Stomach (tissue), 4 donors: ENCODE measurements at regions not wholly inside any gene's neighbourhood (a gene's known extent, or its start where the extent isn't known, plus 50 kb on each side); places are given as distances from the start of the nearest gene placed in this dataset.

Source experiments
- CTCF ChIP-seq, 7 experiments: fragments of 450-650 bp in 4 of 7; fragments of 200-600 bp in 3 of 7; sonication (generic) in 3 of 7; IDR thresholded peaks; one replicate each; pipeline ENCODE4 v1.5.1; 2016 to 2019; ENCODE audit warnings: antibody characterized with exemption in 7 of 7, control low read depth in 2 of 7, mild to moderate bottlenecking in 1 of 7
- EP300 ChIP-seq: sonication (generic); formaldehyde crosslinking; IDR thresholded peaks from one replicate; pipeline ENCODE4 v1.6.1; 2017; ENCODE audit warnings: antibody characterized with exemption

GRCh38 chr19:46954993-46955812, 64.4 kb upstream of the NPAS1 start:
- TF ChIP-seq EP300: no peak
- no peak for TF ChIP-seq CTCF (IDR thresholded peaks at IDR 0.05)
